ENCODE measurements at regions not wholly inside any gene's neighbourhood (a gene's known extent, or its start where the extent isn't known, plus 50 kb on each side); places are given as distances from the start of the nearest gene placed in this dataset.

GRCh38 chr13:64639206-64639605 is 2590.9 kb downstream of the PCDH9 start:
- TF ChIP-seq CTCF (IDR thresholded peaks at IDR 0.05; ENCODE audit: insufficient read depth, low read depth, low read length): no peak
- TF ChIP-seq EZH2 (IDR thresholded peaks at IDR 0.05; ENCODE audit: insufficient read depth, low read length): no peak

Data from astrocyte (in vitro differentiated cells and primary cell).